Ovary (tissue), 7 donors: ENCODE measurements at regions not wholly inside any gene's neighbourhood (a gene's known extent, or its start where the extent isn't known, plus 50 kb on each side); places are given as distances from the start of the nearest gene placed in this dataset.

ENCODE experiments used
- DNase-seq, 5 donors: peaks; one replicate each; pipeline ENCODE4 v3.0.0-alpha.2; 2019 to 2020
- H3K27ac ChIP-seq, 2 donors: fragments of 200-600 bp; one replicate each; pipeline versions ENCODE4 v1.5.1 to v1.8.0; 2019 to 2022
- H3K27me3 ChIP-seq: fragments of 200-600 bp; one replicate; pipeline ENCODE4 v1.8.0; 2022
- H3K36me3 ChIP-seq: fragments of 200-600 bp; sonication (generic); one replicate; pipeline ENCODE4 v1.5.1; 2019
- H3K4me1 ChIP-seq: one replicate; pipeline ENCODE4 v1.8.1; 2013; ENCODE audit warnings: mild to moderate bottlenecking, moderate library complexity; ENCODE audit not compliant: insufficient read depth
- H3K4me3 ChIP-seq: fragments of 200-600 bp; sonication (generic); one replicate; pipeline ENCODE4 v1.5.1; 2017
- H3K9me3 ChIP-seq, 2 donors: fragments of 200-600 bp in 1 of 2; sonication (generic) in 1 of 2; one replicate each; pipeline versions ENCODE4 v1.5.1 to v1.8.1; 2013 to 2019; ENCODE audit warnings: mild to moderate bottlenecking in 1 of 2, moderate library complexity in 1 of 2
- EP300 ChIP-seq: sonication (generic); formaldehyde crosslinking; IDR thresholded peaks from one replicate; pipeline ENCODE4 v1.6.1; 2017; ENCODE audit warnings: antibody characterized with exemption
- POLR2A ChIP-seq: fragments of 450-650 bp; IDR thresholded peaks from one replicate; pipeline ENCODE4 v1.6.1; 2017; ENCODE audit warnings: antibody characterized with exemption, mild to moderate bottlenecking, moderate library complexity
- WGBS, 3 donors: extraction: QIAGEN DNeasy Blood & Tissue Kit in 1 of 3; methylation state at CpG; one replicate each; pipeline versions ENCODE4 v1.1.5 to v1.1.7; 2013 to 2017; 5-methylcytosine and 5-hydroxymethylcytosine counted together
- intact Hi-C, 4 donors: fragments of 100-400 bp; cut with DNase I; formaldehyde crosslinking; loops; one replicate each; pipeline versions ENCODE4 v1.11.0 to v1.15.1; 2022 to 2023
- TF ChIP-seq, protein P1 (sequence below), 3 donors: fragments of 450-650 bp in 2 of 3; fragments of 200-600 bp in 1 of 3; IDR thresholded peaks; one replicate each; pipeline versions ENCODE4 v1.5.1 to v1.8.0; 2016 to 2022; ENCODE audit warnings: antibody characterized with exemption in 3 of 3, mild to moderate bottlenecking in 1 of 3
- donor health status: DM: no; HTN: no; CAD: no; lungs with moderate emphysema.
- donor health status: DM: no; HTN: no; CAD: no.
- donor health status: Bipolar disorder and iron deficiency.
- donor health status: DM: no; HTN: no; CAD: no.
- donor health status: DM: yes; HTN: yes; CAD: no.

DNA sequence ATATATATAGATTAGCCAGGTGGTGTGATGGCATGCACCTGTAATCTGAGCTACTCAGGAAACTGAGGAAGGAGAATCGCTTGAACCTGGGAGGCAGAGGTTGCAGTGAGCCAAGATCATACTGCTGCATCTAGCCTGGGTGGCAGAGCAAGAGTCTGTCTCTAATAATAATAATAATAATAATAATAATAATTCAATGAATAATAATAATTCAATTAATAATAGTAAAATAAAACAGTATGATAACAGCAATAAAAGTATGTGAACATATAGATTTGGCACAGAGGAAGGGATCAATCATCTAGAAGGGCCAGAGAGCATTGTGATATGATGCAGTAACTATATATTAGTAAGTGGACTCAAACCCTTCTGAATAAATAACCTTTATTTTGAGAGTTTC is 314.5 kb upstream of the COL8A1 start:
- 84 to 97% (median 93%) methylated on average over 1 of the region's 1 CpG for WGBS, 3 donors
- no peak for DNase-seq
- no peaks in the 10 kb centered on the region for H3K36me3 ChIP-seq
- no peaks in the 10 kb centered on the region for H3K4me1 ChIP-seq
- no peak overlapping the region for H3K27ac ChIP-seq
- no peaks in the 10 kb centered on the region for H3K9me3 ChIP-seq
- no peaks in the 10 kb centered on the region for H3K27me3 ChIP-seq
- intact Hi-C loops = no loop called here
- no peak overlapping the region for H3K4me3 ChIP-seq
- TF ChIP-seq POLR2A (no peak), EP300 (no peak)
- TF ChIP-seq, protein P1, sequence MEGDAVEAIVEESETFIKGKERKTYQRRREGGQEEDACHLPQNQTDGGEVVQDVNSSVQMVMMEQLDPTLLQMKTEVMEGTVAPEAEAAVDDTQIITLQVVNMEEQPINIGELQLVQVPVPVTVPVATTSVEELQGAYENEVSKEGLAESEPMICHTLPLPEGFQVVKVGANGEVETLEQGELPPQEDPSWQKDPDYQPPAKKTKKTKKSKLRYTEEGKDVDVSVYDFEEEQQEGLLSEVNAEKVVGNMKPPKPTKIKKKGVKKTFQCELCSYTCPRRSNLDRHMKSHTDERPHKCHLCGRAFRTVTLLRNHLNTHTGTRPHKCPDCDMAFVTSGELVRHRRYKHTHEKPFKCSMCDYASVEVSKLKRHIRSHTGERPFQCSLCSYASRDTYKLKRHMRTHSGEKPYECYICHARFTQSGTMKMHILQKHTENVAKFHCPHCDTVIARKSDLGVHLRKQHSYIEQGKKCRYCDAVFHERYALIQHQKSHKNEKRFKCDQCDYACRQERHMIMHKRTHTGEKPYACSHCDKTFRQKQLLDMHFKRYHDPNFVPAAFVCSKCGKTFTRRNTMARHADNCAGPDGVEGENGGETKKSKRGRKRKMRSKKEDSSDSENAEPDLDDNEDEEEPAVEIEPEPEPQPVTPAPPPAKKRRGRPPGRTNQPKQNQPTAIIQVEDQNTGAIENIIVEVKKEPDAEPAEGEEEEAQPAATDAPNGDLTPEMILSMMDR (IDR thresholded peaks at IDR 0.05) = no peak

DNA sequence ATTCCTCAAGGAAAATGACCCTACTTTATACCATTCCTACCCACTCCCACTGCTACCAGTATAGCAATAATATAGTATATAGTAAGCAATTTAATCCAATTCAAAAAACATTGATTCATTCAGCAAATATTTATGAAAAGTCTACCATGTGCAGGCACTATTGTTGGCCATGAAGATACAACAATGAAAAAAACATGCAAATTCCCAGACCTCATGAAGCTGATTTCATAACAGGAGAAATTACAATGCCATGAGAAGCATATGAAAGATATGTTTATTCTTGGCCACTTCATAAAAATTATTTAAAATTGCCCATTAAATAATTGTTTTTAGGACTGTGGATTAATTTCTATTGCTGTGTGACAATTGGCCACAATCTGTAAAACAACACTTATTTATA is 315.8 kb upstream of the COL8A1 start:
- Histone ChIP-seq H3K27ac (no peak overlapping the region), H3K4me3 (no peak overlapping the region), H3K9me3 (no peaks in the 10 kb centered on the region), H3K27me3 (no peaks in the 10 kb centered on the region), H3K4me1 (no peaks in the 10 kb centered on the region), H3K36me3 (no peaks in the 10 kb centered on the region)
- intact Hi-C loops = no loop called here
- no peak for DNase-seq
- no peak for TF ChIP-seq EP300

DNA sequence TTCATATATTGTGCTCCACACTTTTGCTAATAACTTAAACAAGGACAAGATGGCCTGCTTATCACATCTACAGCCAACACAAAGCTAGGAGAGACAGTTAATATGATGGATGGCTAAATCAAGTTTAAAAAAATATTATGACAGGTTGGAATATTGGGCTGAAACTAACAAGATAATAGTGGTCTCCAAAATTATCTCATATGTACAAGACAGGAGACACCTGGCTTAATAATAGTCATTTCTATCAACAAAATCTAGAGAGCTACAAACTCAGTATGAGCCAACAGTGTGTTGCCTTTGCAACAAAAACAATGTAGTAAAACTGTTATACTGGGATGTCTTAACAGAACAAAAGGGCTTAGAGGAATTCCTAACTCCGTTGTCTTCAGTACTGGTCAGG is 317.1 kb upstream of the COL8A1 start:
- WGBS, 3 donors = 37 to 45% (median 38%) methylated on average over 1 of the region's 1 CpG
- Histone ChIP-seq H3K36me3 (no peaks in the 10 kb centered on the region), H3K4me3 (no peak overlapping the region), H3K9me3 (no peaks in the 10 kb centered on the region), H3K27ac (no peak overlapping the region), H3K4me1 (no peaks in the 10 kb centered on the region), H3K27me3 (no peaks in the 10 kb centered on the region)
- no peak for DNase-seq
- TF ChIP-seq EP300 = no peak
- TF ChIP-seq POLR2A = no peak
- intact Hi-C loops = no loop called here

DNA sequence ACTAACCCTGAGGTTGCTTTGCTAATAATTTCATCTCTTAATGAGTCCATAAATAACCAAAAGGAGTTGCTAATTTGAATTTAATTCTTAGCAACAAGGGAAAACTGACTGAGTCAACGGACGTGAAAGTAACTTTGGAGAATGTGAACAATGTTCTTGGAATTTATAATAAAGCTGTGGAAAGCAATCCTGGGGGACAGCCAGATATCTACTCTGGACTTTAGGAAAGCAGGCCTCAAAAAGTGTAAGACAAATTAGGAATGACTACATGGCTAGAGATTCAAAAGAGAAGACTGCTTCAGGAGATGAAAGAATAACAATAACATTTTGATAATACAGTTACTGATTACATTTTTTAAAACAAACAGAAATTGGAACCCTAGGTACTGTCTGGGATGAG is 318.4 kb upstream of the COL8A1 start:
- Histone ChIP-seq H3K36me3 (no peaks in the 10 kb centered on the region), H3K4me3 (no peak overlapping the region), H3K27me3 (no peaks in the 10 kb centered on the region), H3K27ac (no peak overlapping the region), H3K9me3 (no peaks in the 10 kb centered on the region), H3K4me1 (no peaks in the 10 kb centered on the region)
- intact Hi-C loops = no loop called here
- TF ChIP-seq, protein P1 (IDR thresholded peaks at IDR 0.05) = no peak
- 6 to 10% (median 10%) methylated on average over 2 of the region's 2 CpGs for WGBS, 3 donors
- no peak for DNase-seq

DNA sequence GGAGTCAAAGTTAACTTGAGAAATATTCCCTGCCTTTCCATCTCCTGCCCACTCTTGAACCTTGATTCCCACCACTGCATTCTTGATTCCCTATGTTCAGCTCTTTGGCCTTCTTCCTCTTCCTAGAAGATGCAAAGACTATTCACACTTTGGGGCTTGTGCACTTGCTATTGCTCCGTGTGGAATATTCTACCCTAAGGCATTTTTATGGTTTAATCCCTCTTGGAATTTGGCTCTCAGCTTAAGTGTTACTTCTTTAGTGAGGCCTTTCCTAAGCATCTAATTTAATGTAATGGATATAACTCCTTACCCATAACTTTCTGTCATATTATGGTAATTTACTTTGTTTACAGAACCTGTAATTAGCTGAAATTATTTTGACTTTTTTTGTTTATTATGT is 318.9 kb upstream of the COL8A1 start:
- no peak for TF ChIP-seq EP300
- TF ChIP-seq, protein P1 (IDR thresholded peaks at IDR 0.05) = no peak
- no peak for TF ChIP-seq POLR2A
- no peak for DNase-seq
- no peaks in the 10 kb centered on the region for H3K4me1 ChIP-seq
- H3K27ac ChIP-seq = no peak overlapping the region
- H3K36me3 ChIP-seq = no peaks in the 10 kb centered on the region
- 41 to 62% (median 46%) methylated on average over 1 of the region's 1 CpG for WGBS, 3 donors
- H3K9me3 ChIP-seq = no peaks in the 10 kb centered on the region
- H3K27me3 ChIP-seq = no peaks in the 10 kb centered on the region
- H3K4me3 ChIP-seq = no peak overlapping the region
- intact Hi-C loops = no loop called here

DNA sequence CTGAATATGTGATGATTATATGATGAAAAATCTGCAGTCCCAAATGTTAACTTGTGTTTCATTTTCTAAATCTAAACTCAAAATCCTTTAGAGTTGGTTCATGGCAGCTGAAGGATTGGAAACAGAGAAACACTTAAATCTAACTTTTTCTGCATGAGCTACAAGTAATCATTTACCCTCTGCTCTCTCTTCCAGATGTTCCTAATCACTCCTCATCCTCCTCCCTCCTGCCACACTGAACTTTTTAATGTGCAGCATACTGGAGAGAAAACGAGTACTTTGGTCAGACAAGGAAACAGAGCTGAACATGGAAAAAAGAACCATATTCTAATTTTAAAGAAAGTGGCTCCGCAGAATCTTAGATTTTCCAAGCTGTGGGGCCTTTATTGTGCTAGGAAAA is 321.2 kb upstream of the COL8A1 start:
- Histone ChIP-seq H3K9me3 (no peaks in the 10 kb centered on the region), H3K4me1 (no peaks in the 10 kb centered on the region), H3K27me3 (no peaks in the 10 kb centered on the region), H3K27ac (no peak overlapping the region), H3K36me3 (no peaks in the 10 kb centered on the region), H3K4me3 (no peak overlapping the region)
- 34 to 39% (median 36%) methylated on average over 2 of the region's 2 CpGs for WGBS, 3 donors
- intact Hi-C loops = no loop called here
- no peak for TF ChIP-seq POLR2A
- no peak for TF ChIP-seq EP300
- TF ChIP-seq, protein P1 (IDR thresholded peaks at IDR 0.05) = no peak
- no peak for DNase-seq
